ENCODE measurements at regions not wholly inside any gene's neighbourhood (a gene's known extent, or its start where the extent isn't known, plus 50 kb on each side); places are given as distances from the start of the nearest gene placed in this dataset.
"Not testable (repeated sequence)": the region's sequence is repeated elsewhere in the genome, so short reads cannot be mapped to it uniquely, and the experiment has no call there.

GRCh38 chr15:49706805-49707204, 86.0 kb downstream of the DTWD1 start:
- no peak for DNase-seq

- DNase-seq, result no peak
Observed at GRCh38 chr15:49707598-49707997, 86.8 kb downstream of the DTWD1 start.

GRCh38 chr15:49709646-49710214, 88.9 kb downstream of the DTWD1 start:
- DNase-seq, result no peak

GRCh38 chr15:49712162-49712561, 91.3 kb downstream of the DTWD1 start:
- DNase-seq, result no peak

GRCh38 chr15:49712846-49713450, 92.1 kb downstream of the DTWD1 start:
- no peak for DNase-seq

GRCh38 chr15:49715211-49715610, 94.4 kb downstream of the DTWD1 start:
- DNase-seq, result no peak

- no peak for DNase-seq
Observed at GRCh38 chr15:49715701-49716100, 94.9 kb downstream of the DTWD1 start.

- no peak for DNase-seq
Observed at GRCh38 chr15:49718234-49718633, 97.4 kb downstream of the DTWD1 start.

- no peak for DNase-seq
Observed at GRCh38 chr15:49718846-49719245, 98.0 kb downstream of the DTWD1 start.

GRCh38 chr15:49720261-49720660, 99.4 kb downstream of the DTWD1 start:
- DNase-seq, result no peak

- no peak for DNase-seq
Observed at GRCh38 chr15:49721091-49721490, 100.2 kb downstream of the DTWD1 start.

GRCh38 chr15:49721621-49722020, 100.8 kb downstream of the DTWD1 start:
- no peak for DNase-seq

GRCh38 chr15:49723981-49724380, 103.1 kb downstream of the DTWD1 start:
- DNase-seq, result no peak

- no peak for DNase-seq
Observed at GRCh38 chr15:49731187-49732099, 110.6 kb downstream of the DTWD1 start.

GRCh38 chr15:49732109-49732508, 111.3 kb downstream of the DTWD1 start:
- not testable (repeated sequence) for DNase-seq

GRCh38 chr15:49734089-49734488, 113.2 kb downstream of the DTWD1 start:
- DNase-seq, result not testable (repeated sequence)

- DNase-seq, result no peak
Observed at GRCh38 chr15:49734831-49735508, 114.1 kb downstream of the DTWD1 start.

GRCh38 chr15:49737127-49737526, 116.3 kb downstream of the DTWD1 start:
- DNase-seq, result no peak

GRCh38 chr15:49741712-49742111, 120.9 kb downstream of the DTWD1 start:
- DNase-seq, result peak; percentile 28 to 53

- DNase-seq, result no peak
Observed at GRCh38 chr15:49742381-49742780, 121.5 kb downstream of the DTWD1 start.

- no peak for DNase-seq
Observed at GRCh38 chr15:49747340-49747739, 126.5 kb downstream of the DTWD1 start.

GRCh38 chr15:49748791-49749190, 127.9 kb downstream of the DTWD1 start:
- DNase-seq, result no peak

GRCh38 chr15:49750553-49750952, 129.7 kb downstream of the DTWD1 start:
- DNase-seq, result no peak

All from SHP77 (cell line).